HG03175 (cell line): ENCODE measurements at regions not wholly inside any gene's neighbourhood (a gene's known extent, or its start where the extent isn't known, plus 50 kb on each side); places are given as distances from the start of the nearest gene placed in this dataset.
"Not testable (repeated sequence)": the region's sequence is repeated elsewhere in the genome, so short reads cannot be mapped to it uniquely, and the experiment has no call there.

Experiments
- ATAC-seq: cut with Tn5 transposase; IDR thresholded peaks from one replicate; pipeline ENCODE4 v1.9.1; 2021; ENCODE audit warnings: mild to moderate bottlenecking, moderate library complexity; ENCODE audit not compliant: unreplicated experiment

- no peak for ATAC-seq
These were observed 412.9 kb upstream of the GRM7 start for GRCh38 chr3:6448011-6448410.

- no peak for ATAC-seq
These were observed 411.8 kb upstream of the GRM7 start for GRCh38 chr3:6449099-6449498.

- ATAC-seq: no peak
These were observed 407.9 kb upstream of the GRM7 start for GRCh38 chr3:6452974-6453373.

- ATAC-seq: no peak
These were observed 405.9 kb upstream of the GRM7 start for GRCh38 chr3:6455031-6455430.

GRCh38 chr3:6467186-6467585, 393.7 kb upstream of the GRM7 start:
- no peak for ATAC-seq

GRCh38 chr3:6468589-6468988, 392.3 kb upstream of the GRM7 start:
- ATAC-seq: no peak

GRCh38 chr3:6471744-6472143, 389.2 kb upstream of the GRM7 start:
- no peak for ATAC-seq

- ATAC-seq: not testable (repeated sequence)
These were observed 370.2 kb upstream of the GRM7 start for GRCh38 chr3:6490487-6491327.

GRCh38 chr3:6491768-6492167, 369.1 kb upstream of the GRM7 start:
- no peak for ATAC-seq

- no peak for ATAC-seq
These were observed 368.6 kb upstream of the GRM7 start for GRCh38 chr3:6492306-6492705.

- not testable (repeated sequence) for ATAC-seq
These were observed 362.0 kb upstream of the GRM7 start for GRCh38 chr3:6498944-6499343.

- no peak for ATAC-seq
These were observed 356.6 kb upstream of the GRM7 start for GRCh38 chr3:6504347-6504746.

- ATAC-seq: no peak
These were observed 356.1 kb upstream of the GRM7 start for GRCh38 chr3:6504834-6505233.

GRCh38 chr3:6508410-6508759, 352.5 kb upstream of the GRM7 start:
- ATAC-seq: no peak

- no peak for ATAC-seq
These were observed 351.3 kb upstream of the GRM7 start for GRCh38 chr3:6509576-6509975.

- no peak for ATAC-seq
These were observed 350.2 kb upstream of the GRM7 start for GRCh38 chr3:6510713-6511112.

- ATAC-seq: no peak
These were observed 348.6 kb upstream of the GRM7 start for GRCh38 chr3:6512172-6512800.

GRCh38 chr3:6516143-6516542, 344.8 kb upstream of the GRM7 start:
- no peak for ATAC-seq

- ATAC-seq: no peak
These were observed 344.2 kb upstream of the GRM7 start for GRCh38 chr3:6516694-6517093.

GRCh38 chr3:6518709-6519345, 342.1 kb upstream of the GRM7 start:
- no peak for ATAC-seq

GRCh38 chr3:6521369-6522113, 339.4 kb upstream of the GRM7 start:
- ATAC-seq: no peak
